Activated CD4-positive, alpha-beta T cell treated with anti-CD3 and anti-CD28 coated beads for 1 hour (primary cell): ENCODE measurements at regions not wholly inside any gene's neighbourhood (a gene's known extent, or its start where the extent isn't known, plus 50 kb on each side); places are given as distances from the start of the nearest gene placed in this dataset.

Experiments used
- DNase-seq: peaks from one replicate; pipeline ENCODE4 v3.0.0-alpha.2; 2020

DNA sequence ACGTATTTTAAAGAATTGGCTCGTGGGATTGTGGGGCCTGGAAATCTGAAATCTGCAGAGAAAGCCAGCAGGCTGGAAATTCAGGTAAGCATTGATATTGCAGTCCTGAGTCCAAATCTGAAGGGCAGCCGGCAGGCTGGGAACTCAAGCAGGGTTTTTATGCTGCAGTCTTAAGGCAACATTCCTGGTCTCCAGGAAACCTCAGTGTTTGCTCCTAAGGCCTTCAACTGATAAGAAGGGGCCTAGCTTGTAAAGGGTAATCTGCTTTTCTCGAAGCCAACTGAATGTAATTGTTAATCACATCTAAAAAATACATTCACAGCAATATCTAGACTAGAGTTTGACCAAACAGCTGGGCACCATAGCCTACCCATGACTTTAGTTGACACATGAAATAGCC is 154.4 kb downstream of the EFNB2 start:
- no peak for DNase-seq

DNA sequence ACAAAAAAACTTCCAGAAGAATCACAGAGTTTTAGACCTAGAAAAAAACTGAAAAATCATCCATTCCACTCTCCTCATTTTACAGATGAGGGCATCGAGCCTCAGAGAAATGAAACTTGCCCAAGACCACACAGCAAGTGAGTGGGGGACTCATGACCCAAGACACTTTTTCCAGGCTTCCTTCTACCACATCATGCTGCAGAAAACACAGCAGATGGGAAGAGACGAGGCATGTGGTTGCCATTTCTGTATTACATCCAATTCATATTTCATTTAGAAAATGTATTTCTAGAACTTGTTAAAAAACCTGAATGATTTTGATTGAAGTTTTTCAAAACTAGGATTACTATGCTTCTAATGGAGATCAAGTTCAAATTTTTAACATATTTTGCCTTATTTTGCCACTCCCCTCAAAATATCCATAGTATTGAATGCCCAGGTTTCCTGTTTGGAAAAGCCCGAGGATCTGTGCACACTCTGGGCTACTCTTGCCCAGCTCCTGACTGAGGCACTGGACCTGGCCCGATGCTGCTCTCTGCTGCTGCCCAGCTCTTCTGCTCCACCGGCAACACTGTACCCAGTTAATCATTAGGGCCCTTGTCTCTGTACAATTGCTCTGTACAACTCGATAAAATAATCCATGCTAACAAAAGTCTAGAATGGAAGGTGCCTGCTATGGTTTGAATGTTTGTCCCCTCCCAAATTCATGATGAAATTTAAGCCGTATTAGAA is 157.4 kb downstream of the EFNB2 start:
- DNase-seq: no peak

GRCh38 chr13:106377341-106377740 is 158.1 kb downstream of the EFNB2 start:
- no peak for DNase-seq

- no peak for DNase-seq
These were observed 158.9 kb downstream of the EFNB2 start for GRCh38 chr13:106376401-106377112.

DNA sequence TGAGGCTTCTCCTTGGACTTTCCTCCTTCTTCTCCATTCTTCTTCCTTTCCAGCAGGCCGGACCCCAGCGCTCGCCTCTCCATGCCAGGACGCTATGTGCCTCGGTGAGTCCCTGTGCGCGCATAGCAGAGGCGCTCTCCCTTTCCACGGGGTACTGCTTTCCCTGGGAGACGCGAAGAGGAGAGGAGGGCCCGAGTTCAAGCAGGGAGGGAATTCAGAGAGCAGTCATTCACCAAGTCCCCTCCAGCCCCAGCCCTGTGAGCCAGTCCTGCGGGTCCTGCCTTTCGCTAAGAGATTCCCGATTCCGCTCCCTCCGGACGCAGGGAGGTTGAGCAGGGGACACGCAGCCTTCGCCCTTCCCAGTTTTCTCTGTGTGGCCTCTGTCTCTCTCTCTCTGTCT is 160.4 kb downstream of the EFNB2 start:
- no peak for DNase-seq

- DNase-seq: no peak
These were observed 160.8 kb downstream of the EFNB2 start for GRCh38 chr13:106374631-106375030.

- DNase-seq: no peak
These were observed 161.4 kb downstream of the EFNB2 start for GRCh38 chr13:106373989-106374572.

DNA sequence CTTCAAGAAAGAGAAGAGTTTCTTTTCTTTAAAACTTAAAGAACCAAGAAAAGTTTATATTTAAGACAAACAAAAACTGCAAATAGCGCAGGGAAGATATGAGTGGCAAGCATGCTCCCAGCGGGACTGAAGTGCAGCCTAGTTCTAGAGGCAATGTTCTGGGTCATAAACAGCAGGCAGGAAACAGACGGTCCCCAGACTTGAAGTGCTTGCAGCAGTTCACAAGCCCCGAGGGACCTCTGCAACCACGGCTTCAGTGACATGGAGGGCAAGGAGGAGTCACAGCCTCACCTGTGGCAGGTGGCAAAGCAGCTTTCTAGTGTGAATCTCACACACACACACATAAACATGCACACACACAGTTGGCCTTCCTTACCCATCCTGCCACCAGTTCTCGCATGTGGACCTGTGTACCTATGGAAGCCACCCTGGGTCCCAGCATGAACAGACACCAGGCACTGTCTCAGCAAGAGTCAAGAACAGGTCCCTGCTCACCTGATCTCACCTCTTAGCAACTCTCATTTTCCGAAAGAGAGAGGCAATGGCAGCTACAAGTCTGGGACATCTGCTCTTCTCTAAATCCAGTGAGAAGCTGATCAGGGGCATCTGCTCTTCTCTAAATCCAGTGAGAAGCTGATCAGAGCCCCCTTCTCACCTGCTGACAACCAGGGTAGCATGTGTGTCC is 162.0 kb downstream of the EFNB2 start:
- no peak for DNase-seq

DNA sequence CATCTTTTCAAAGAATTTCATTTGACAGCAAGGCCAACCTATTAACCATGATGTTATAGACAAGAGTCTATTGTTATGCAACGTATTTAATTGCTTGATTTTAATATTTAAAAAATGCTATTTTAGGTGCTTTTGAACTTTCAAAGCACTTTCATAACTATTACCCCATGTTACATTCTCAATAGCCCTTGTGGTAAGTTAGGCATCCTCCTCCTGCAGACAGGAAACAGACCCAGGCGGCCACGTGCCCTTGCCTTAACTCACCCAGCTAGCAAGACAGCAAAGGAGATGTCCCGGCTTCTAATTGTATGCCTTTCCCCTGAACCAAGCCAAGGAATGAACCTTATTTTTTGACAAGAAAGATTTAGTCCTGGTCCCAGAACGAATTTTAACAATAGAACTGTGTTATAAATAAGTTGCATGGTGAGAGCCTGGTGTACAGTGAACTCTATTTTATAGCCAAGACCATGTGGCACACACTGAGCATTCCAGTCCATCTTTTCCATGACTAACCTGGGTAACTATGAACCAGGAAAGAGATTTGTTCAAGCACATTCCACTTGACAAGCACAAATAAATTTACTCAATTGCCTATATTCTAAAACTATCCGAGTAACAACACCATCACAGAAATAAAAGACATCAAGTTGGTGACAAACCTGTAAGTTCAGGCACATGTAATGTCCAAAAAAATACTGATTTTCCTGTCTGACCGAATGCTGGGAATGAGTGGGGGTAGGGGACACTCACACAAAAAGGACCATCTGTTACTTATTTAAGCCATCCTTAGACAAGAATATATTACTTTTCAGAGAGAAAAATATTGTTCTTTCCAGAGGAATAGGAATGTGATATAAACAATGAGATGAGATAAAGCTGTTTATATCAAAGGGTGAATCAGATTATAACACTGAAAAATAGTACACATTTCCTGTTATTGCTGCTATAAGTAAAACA is 163.0 kb downstream of the EFNB2 start:
- no peak for DNase-seq

DNA sequence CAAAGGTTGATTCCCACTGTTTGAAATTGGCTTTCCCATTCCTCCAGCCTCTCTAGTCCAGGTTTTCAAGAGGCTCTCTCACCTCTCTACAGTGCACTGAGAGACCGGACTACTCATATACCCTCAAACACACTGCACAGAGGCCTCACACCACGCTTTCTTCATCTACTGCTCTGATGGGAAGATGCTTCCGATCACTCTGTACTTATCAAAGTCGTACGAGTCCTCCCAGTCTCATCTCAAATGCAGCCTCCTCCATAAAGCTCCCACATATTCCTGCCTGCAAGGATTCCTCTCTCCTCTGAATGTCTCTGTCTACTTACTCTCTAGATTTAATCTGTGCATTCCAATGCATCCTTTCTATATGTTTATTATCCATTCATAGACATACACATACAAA is 164.4 kb downstream of the EFNB2 start:
- no peak for DNase-seq

GRCh38 chr13:106369858-106370257 is 165.6 kb downstream of the EFNB2 start:
- DNase-seq: no peak

DNA sequence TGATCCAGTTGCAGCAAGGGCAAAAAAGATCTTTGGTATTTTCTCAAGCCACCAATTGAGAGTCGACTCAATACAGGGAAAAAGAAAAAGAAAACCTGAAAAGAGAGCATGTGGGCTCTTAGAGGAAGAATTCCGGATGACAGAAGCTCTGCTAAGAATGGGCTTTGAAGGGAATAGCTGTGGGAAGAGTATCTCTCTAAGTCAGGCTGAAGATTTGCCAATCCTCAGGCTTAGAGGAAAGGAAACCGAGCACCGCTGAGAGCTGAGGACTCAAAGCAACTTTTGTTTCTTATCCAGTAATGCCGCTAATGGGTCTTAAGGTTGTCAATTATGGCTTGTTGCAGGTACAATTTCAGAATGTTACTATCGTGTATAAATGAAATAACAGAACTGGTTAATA is 166.4 kb downstream of the EFNB2 start:
- no peak for DNase-seq

- DNase-seq: no peak
These were observed 168.0 kb downstream of the EFNB2 start for GRCh38 chr13:106367361-106367971.

GRCh38 chr13:106362707-106363106 is 172.8 kb downstream of the EFNB2 start:
- no peak for DNase-seq

GRCh38 chr13:106361621-106362020 is 173.8 kb downstream of the EFNB2 start:
- DNase-seq: no peak

DNA sequence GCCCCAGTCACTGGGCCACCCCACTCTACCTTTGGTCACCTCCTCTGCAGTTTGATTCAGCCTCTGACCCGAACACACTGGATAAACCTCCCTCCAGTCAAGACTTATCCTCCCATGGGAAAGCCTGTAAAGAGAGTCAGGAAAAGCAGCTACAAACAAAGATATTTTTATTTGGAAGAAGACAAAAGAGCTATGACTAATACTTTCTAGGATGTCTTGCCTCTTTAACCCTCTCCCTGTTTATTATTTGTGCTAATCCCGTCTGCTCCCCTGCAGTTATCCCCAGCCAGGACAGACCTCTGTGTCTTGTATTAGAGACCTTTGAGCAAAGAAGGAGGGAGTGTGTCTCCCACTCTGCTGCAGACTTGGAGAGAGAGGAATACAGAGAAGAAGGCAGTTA is 178.3 kb downstream of the EFNB2 start:
- DNase-seq: no peak

DNA sequence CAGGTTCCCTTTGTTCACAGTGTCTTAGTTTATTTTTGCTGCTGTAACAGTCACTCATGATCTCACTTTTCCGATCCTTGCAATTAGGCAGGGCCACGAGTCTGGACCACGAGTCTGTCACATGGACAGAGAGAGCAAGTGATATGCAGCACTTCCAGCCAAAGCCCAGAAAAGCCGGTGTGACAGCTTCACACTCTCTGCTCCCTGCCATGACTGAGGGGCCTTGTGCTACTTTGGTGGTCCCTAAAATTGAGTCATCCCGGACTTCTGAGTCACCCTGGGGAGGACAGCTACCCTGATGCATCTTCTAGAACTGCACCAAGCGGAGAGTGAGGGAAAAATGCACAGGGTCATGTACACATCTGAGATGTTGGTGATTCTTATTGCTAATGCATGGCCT is 179.6 kb downstream of the EFNB2 start:
- DNase-seq: no peak

GRCh38 chr13:106354961-106355360 is 180.5 kb downstream of the EFNB2 start:
- DNase-seq: no peak

DNA sequence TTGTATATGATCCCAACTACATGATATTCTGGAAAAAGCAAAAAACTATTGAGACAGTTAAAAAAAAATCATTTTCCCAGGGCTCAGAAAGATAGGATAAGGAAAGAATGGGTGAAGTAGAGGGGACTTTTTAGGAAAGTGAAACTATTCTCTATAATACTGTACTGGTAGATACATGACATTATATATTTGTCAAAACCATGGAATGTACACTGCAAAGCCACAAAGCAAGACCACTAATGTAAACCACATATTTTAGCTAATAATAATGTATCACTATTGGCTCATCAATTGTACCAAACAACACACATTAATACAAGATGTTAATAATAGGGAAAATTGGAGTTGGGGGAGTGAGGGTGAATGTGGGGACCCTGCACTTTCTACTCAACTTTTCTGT is 182.6 kb downstream of the EFNB2 start:
- DNase-seq: no peak

GRCh38 chr13:106351251-106351650 is 184.2 kb downstream of the EFNB2 start:
- no peak for DNase-seq

DNA sequence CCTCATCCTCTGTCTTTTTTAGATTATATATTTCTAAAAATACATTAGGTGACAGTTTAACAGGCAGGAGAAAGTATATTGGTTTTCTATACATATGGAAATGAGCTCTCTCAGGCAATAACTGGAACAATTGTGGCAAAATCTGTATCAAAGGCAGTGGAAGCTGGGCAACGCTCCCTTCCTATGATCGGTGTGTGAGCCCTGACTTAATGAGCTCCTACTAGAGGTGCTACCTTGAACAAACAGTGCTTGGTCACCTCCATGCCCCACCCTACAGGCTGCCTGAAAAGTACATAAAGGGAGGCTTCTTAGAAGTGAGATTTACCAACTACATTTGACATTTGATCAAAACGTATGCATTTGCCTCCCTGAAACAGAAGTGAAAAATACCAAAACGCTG is 185.3 kb downstream of the EFNB2 start:
- no peak for DNase-seq
